IMR-90 (cell line): ENCODE measurements at regions not wholly inside any gene's neighbourhood (a gene's known extent, or its start where the extent isn't known, plus 50 kb on each side); places are given as distances from the start of the nearest gene placed in this dataset.

Source experiments
- ATAC-seq: fragments of 200-7000 bp; cut with Tn5 transposase; 2 replicates; pipeline ENCODE4 v1.9.1; 2020; ENCODE audit warnings: low read depth, mild to moderate bottlenecking, moderate library complexity
- BruUV-seq: library from RNA; stranded (reverse); fragments of 400-500 nt; replicated peaks from 2 replicates; lab custom pipeline; 2021; lab: Mats Ljungman, UMichigan
- CTCF ChIA-PET: fragments of 300-600 bp; formaldehyde crosslinking; extraction: SDS; loops from one replicate; lab custom pipeline; 2021; ENCODE audit warnings: antibody characterized with exemption; lab: Yijun Ruan, JAX
- POLR2A ChIA-PET: fragments of 300-600 bp; sonication (Branson Sonifier 250); formaldehyde crosslinking; loops from one replicate; lab custom pipeline; 2022; ENCODE audit warnings: antibody characterized with exemption; ENCODE audit not compliant: unreplicated experiment; lab: Charles Lee
- DNase-seq: peaks from one replicate; pipeline ENCODE4 v3.0.0; 2013
- H2AFZ ChIP-seq: replicated peaks from 2 replicates; pipeline ENCODE3; 2013; ENCODE audit warnings: low read length, mild to moderate bottlenecking; ENCODE audit not compliant: poor library complexity
- H2AK5ac ChIP-seq: 2 replicates; pipeline ENCODE4 v1.6.1; 2013; ENCODE audit warnings: low read depth, low read length, inconsistent platforms
- H2AK9ac ChIP-seq: replicated peaks from 2 replicates; pipeline ENCODE3; 2013; ENCODE audit warnings: mild to moderate bottlenecking, low read depth, low read length, moderate library complexity; ENCODE audit not compliant: poor library complexity
- H2BK120ac ChIP-seq: 2 replicates; pipeline ENCODE4 v1.6.1; 2013; ENCODE audit warnings: low read depth, low read length, inconsistent platforms
- H2BK15ac ChIP-seq: 3 replicates; pipeline ENCODE4 v1.6.1; 2013; ENCODE audit warnings: low read depth, low read length, inconsistent platforms
- H2BK20ac ChIP-seq: 2 replicates; pipeline ENCODE4 v1.6.1; 2013; ENCODE audit warnings: low read depth, mild to moderate bottlenecking, inconsistent platforms, low read length, moderate library complexity
- H2BK5ac ChIP-seq: 2 replicates; pipeline ENCODE4 v1.6.1; 2013; ENCODE audit warnings: mild to moderate bottlenecking, low read depth, low read length, inconsistent platforms; ENCODE audit not compliant: poor library complexity, severe bottlenecking
- H3K14ac ChIP-seq: replicated peaks from 2 replicates; pipeline ENCODE4 v1.6.1; 2013; ENCODE audit warnings: low read depth, low read length, inconsistent platforms
- H3K18ac ChIP-seq: 2 replicates; pipeline ENCODE4 v1.6.1; 2013; ENCODE audit warnings: low read depth, low read length, control low read depth
- H3K23ac ChIP-seq: 2 replicates; pipeline ENCODE4 v1.6.1; 2013; ENCODE audit warnings: low read depth, low read length, inconsistent platforms
- H3K27ac ChIP-seq: 2 replicates; pipeline ENCODE4 v1.5.1; 2013; ENCODE audit warnings: mild to moderate bottlenecking, control low read depth, low read length; ENCODE audit not compliant: insufficient read depth
- H3K27me3 ChIP-seq: 2 replicates; pipeline ENCODE4 v1.6.1; 2013; ENCODE audit warnings: low read length; ENCODE audit not compliant: control insufficient read depth, insufficient read depth
- H3K36me3 ChIP-seq: 2 replicates; pipeline ENCODE4 v1.6.1; 2013; ENCODE audit warnings: low read length, mixed read lengths; ENCODE audit not compliant: control insufficient read depth, insufficient read depth
- H3K4ac ChIP-seq: 2 replicates; pipeline ENCODE4 v1.6.1; 2013; ENCODE audit warnings: low read depth, low read length, inconsistent platforms
- H3K4me1 ChIP-seq: 2 replicates; pipeline ENCODE4 v1.6.1; 2013; ENCODE audit warnings: low read length, mixed read lengths; ENCODE audit not compliant: control insufficient read depth, insufficient read depth
- H3K4me2 ChIP-seq: 2 replicates; pipeline ENCODE4 v1.6.1; 2013; ENCODE audit warnings: low read depth, mild to moderate bottlenecking, control low read depth, low read length, moderate library complexity
- H3K4me3 ChIP-seq: 2 replicates; pipeline ENCODE4 v1.5.1; 2013; ENCODE audit warnings: low read depth, mild to moderate bottlenecking, control low read depth, low read length, moderate library complexity; ENCODE audit not compliant: insufficient read depth
- H3K56ac ChIP-seq: 2 replicates; pipeline ENCODE4 v1.6.1; 2013; ENCODE audit warnings: low read length, inconsistent platforms; ENCODE audit not compliant: insufficient read depth; ENCODE audit errors: extremely low read depth
- H3K79me1 ChIP-seq, 2 experiments: 2 replicates each; pipeline ENCODE4 v1.6.1; 2013; ENCODE audit warnings: low read length in 2 of 2, inconsistent platforms in 1 of 2, low read depth in 1 of 2
- H3K9ac ChIP-seq: 2 replicates; pipeline ENCODE4 v1.6.1; 2013; ENCODE audit warnings: low read depth, low read length, control low read depth
- H3K9me1 ChIP-seq: 2 replicates; pipeline ENCODE4 v1.6.1; 2013; ENCODE audit warnings: low read length, inconsistent platforms; ENCODE audit not compliant: insufficient read depth
- H3K9me3 ChIP-seq: 2 replicates; pipeline ENCODE4 v1.6.1; 2013; ENCODE audit warnings: low read length; ENCODE audit not compliant: control insufficient read depth, insufficient read depth
- H4K20me1 ChIP-seq: 2 replicates; pipeline ENCODE4 v1.6.1; 2013; ENCODE audit warnings: low read length, inconsistent platforms; ENCODE audit not compliant: insufficient read depth
- H4K5ac ChIP-seq: 2 replicates; pipeline ENCODE4 v1.6.1; 2013; ENCODE audit warnings: mild to moderate bottlenecking, low read depth, low read length, control low read depth
- H4K8ac ChIP-seq, 2 experiments: 2 replicates each; pipeline ENCODE4 v1.6.1; 2013; ENCODE audit warnings: low read depth in 2 of 2, low read length in 2 of 2, control low read depth in 1 of 2, inconsistent platforms in 1 of 2
- H4K91ac ChIP-seq: 2 replicates; pipeline ENCODE4 v1.6.1; 2013; ENCODE audit warnings: low read depth, low read length, inconsistent platforms; ENCODE audit not compliant: insufficient read depth
- CEBPB ChIP-seq: IDR thresholded peaks from 2 replicates; pipeline ENCODE4 v1.6.1; 2012; ENCODE audit warnings: low read depth, low read length, improper control_type of control experiment
- ELK1 ChIP-seq: fragments of 150-350 bp; IDR thresholded peaks from 2 replicates; pipeline ENCODE4 v1.6.1; 2016; ENCODE audit warnings: low read depth, mild to moderate bottlenecking, low read length, moderate library complexity, borderline replicate concordance
- SMC3 ChIP-seq: fragments of 150-350 bp; IDR thresholded peaks from 2 replicates; pipeline ENCODE4 v1.6.1; 2016; ENCODE audit warnings: low read depth, mild to moderate bottlenecking, antibody characterized with exemption, low read length, moderate library complexity
- USF2 ChIP-seq: fragments of 150-350 bp; IDR thresholded peaks from 2 replicates; pipeline ENCODE4 v1.6.1; 2017; ENCODE audit warnings: mild to moderate bottlenecking, antibody characterized with exemption, low read length, low read depth
- dilution Hi-C: fragments of 300-500 bp; cut with HindIII; formaldehyde crosslinking; loops from one replicate; pipeline ENCODE4 v1.14.3; 2018; ENCODE audit warnings: low sequenced_read_pairs; ENCODE audit not compliant: unreplicated experiment
- in situ Hi-C: fragments of 300-500 bp; cut with MboI; formaldehyde crosslinking; loops from 3 replicates; pipeline ENCODE4 v1.14.3; 2019; ENCODE audit warnings: low sequenced_read_pairs, inconsistent platforms, mixed read lengths
- intact Hi-C: fragments of 100-400 bp; cut with micrococcal nuclease; formaldehyde crosslinking; loops from 2 replicates; pipeline ENCODE4 v1.10.0; 2022

GRCh38 chr3:35519936-35520335 is 119.4 kb upstream of the ARPP21 start:
- H4K20me1 ChIP-seq, result no peaks in the 10 kb centered on the region
- H2AK9ac ChIP-seq, result no peak overlapping the region
- H2BK120ac ChIP-seq, result no peak overlapping the region
- no TSS peak for BruUV-seq
- dilution Hi-C loops, result no loop called here
- no peak overlapping the region for H2BK20ac ChIP-seq
- H3K36me3 ChIP-seq, result no peaks in the 10 kb centered on the region
- no peak overlapping the region for H3K23ac ChIP-seq
- 0 out of 2 replicates have a peak, but pooled peaks cover 2% of the 10 kb centered on the region for H3K9me3 ChIP-seq
- no peak overlapping the region for H4K8ac ChIP-seq
- H4K91ac ChIP-seq, result no peak overlapping the region
- no peak overlapping the region for H2BK15ac ChIP-seq
- H3K4ac ChIP-seq, result no peak overlapping the region
- H2AFZ ChIP-seq, result no peak overlapping the region
- no peak overlapping the region for H3K14ac ChIP-seq
- CTCF ChIA-PET, result no interaction called here
- H3K4me3 ChIP-seq, result no peak overlapping the region
- H3K79me1 ChIP-seq, result no peaks in the 10 kb centered on the region
- POLR2A ChIA-PET, result no interaction called here
- no peaks in the 10 kb centered on the region for H3K9me1 ChIP-seq
- no peak overlapping the region for H3K4me2 ChIP-seq
- no peak overlapping the region for H4K5ac ChIP-seq
- H2BK5ac ChIP-seq, result no peak overlapping the region
- no peaks in the 10 kb centered on the region for H3K4me1 ChIP-seq
- no peak for TF ChIP-seq ELK1
- TF ChIP-seq SMC3, result no peak
- TF ChIP-seq USF2, result no peak
- no peak for TF ChIP-seq CEBPB
- DNase-seq (no peak), ATAC-seq (no peak)
- intact Hi-C loops, result no loop called here
- H3K27me3 ChIP-seq, result no peaks in the 10 kb centered on the region
- no peak overlapping the region for H3K9ac ChIP-seq
- in situ Hi-C loops, result no loop called here
- H3K56ac ChIP-seq, result no peak overlapping the region
- H3K27ac ChIP-seq, result no peak overlapping the region
- no peak overlapping the region for H2AK5ac ChIP-seq
- H3K18ac ChIP-seq, result no peak overlapping the region
